HCT116 (cell line): ENCODE measurements at regions not wholly inside any gene's neighbourhood (a gene's known extent, or its start where the extent isn't known, plus 50 kb on each side); places are given as distances from the start of the nearest gene placed in this dataset.
"Not testable (repeated sequence)": the region's sequence is repeated elsewhere in the genome, so short reads cannot be mapped to it uniquely, and the experiment has no call there.

Source experiments
- ATAC-seq: fragments of 200-7000 bp; cut with Tn5 transposase; 2 replicates; pipeline ENCODE4 v1.9.1; 2020; ENCODE audit warnings: mild to moderate bottlenecking, moderate library complexity
- BruUV-seq: library from RNA; stranded (reverse); fragments of 400-500 nt; replicated peaks from 2 replicates; lab custom pipeline; 2021; lab: Mats Ljungman, UMichigan
- CTCF ChIA-PET: fragments of 300-600 bp; sonication (Branson Sonifier 250); formaldehyde crosslinking; loops from one replicate; lab custom pipeline; 2021; ENCODE audit warnings: antibody characterized with exemption; lab: Charles Lee
- POLR2A ChIA-PET: fragments of 300-600, 350-600 bp; sonication (Branson Sonifier 250); formaldehyde crosslinking; loops from one replicate; lab custom pipeline; 2021; ENCODE audit warnings: antibody characterized with exemption; lab: Charles Lee
- RAD21 ChIA-PET, 2 experiments: fragments of 300-600 bp; sonication (Branson Sonifier 250); formaldehyde crosslinking; loops; one replicate each; lab custom pipeline; 2023; ENCODE audit warnings: low total read pairs in 2 of 2; ENCODE audit not compliant: uncharacterized antibody in 2 of 2, unreplicated experiment in 2 of 2, low non-redundant PET in 1 of 2; lab: Charles Lee
- DNase-seq: peaks from one replicate; pipeline ENCODE4 v3.0.0-alpha.2; 2010; ENCODE audit warnings: low read depth, low spot score
- H2AFZ ChIP-seq: fragments of 200-600 bp; shearing (Covaris generic), sonication (generic); 2 replicates; pipeline ENCODE4 v1.6.1; 2017; ENCODE audit warnings: low read depth, mixed run types, mixed read lengths, antibody characterized with exemption, low read length; ENCODE audit not compliant: poor library complexity, severe bottlenecking
- H3K27ac ChIP-seq: 2 replicates; pipeline ENCODE4 v1.5.1; 2012; ENCODE audit warnings: low read depth, low read length
- H3K27me3 ChIP-seq: fragments of 200-600 bp; sonication (generic); 2 replicates; pipeline ENCODE4 v1.6.1; 2016; ENCODE audit warnings: mixed run types, low read length, mixed read lengths; ENCODE audit not compliant: insufficient read depth
- H3K36me3 ChIP-seq, 2 experiments: fragments of 200-500 bp in 1 of 2; fragments of 200-600 bp in 1 of 2; sonication (Bioruptor generic) in 1 of 2; sonication (generic) in 1 of 2; 2 replicates each; pipeline versions ENCODE4 v1.5.1 to v1.6.1; 2014 to 2016; ENCODE audit warnings: low read length in 2 of 2, inconsistent platforms in 1 of 2, mixed read lengths in 1 of 2, mixed run types in 1 of 2; ENCODE audit not compliant: insufficient read depth in 2 of 2, control insufficient read depth in 1 of 2
- H3K4me1 ChIP-seq, 2 experiments: fragments of 200-600 bp in 1 of 2; sonication (generic) in 1 of 2; 2 replicates each; pipeline versions ENCODE4 v1.5.1 to v1.6.1; 2012 to 2017; ENCODE audit warnings: low read length in 2 of 2, inconsistent platforms in 1 of 2, mild to moderate bottlenecking in 1 of 2, mixed read lengths in 1 of 2, mixed run types in 1 of 2, moderate library complexity in 1 of 2; ENCODE audit not compliant: insufficient read depth in 2 of 2, control insufficient read depth in 1 of 2
- H3K4me2 ChIP-seq: fragments of 200-600 bp; sonication (generic); 2 replicates; pipeline ENCODE4 v1.6.1; 2017; ENCODE audit warnings: mixed run types, low read length, mixed read lengths
- H3K4me3 ChIP-seq, 2 experiments: fragments of 200-600 bp in 1 of 2; sonication (generic) in 1 of 2; replicated peaks in 1 of 2; 2 replicates each; pipeline ENCODE4 v1.5.1; 2011 to 2016; ENCODE audit warnings: low read length in 2 of 2, control low read depth in 1 of 2, low read depth in 1 of 2, mild to moderate bottlenecking in 1 of 2, mixed read lengths in 1 of 2, mixed run types in 1 of 2
- H3K79me2 ChIP-seq: fragments of 200-600 bp; sonication (generic); 2 replicates; pipeline ENCODE4 v1.6.1; 2017; ENCODE audit warnings: mild to moderate bottlenecking, mixed run types, low read length, moderate library complexity, mixed read lengths; ENCODE audit not compliant: insufficient read depth
- H3K9ac ChIP-seq: fragments of 200-600 bp; sonication (generic); 2 replicates; pipeline ENCODE4 v1.6.1; 2016; ENCODE audit warnings: low read length, mixed read lengths
- H3K9me2 ChIP-seq: fragments of 200-600 bp; sonication (generic), shearing (Covaris generic); 2 replicates; pipeline ENCODE4 v1.6.1; 2017; ENCODE audit warnings: mixed run types, mild to moderate bottlenecking, moderate library complexity; ENCODE audit not compliant: insufficient read depth
- H3K9me3 ChIP-seq, 2 experiments: fragments of 200-500 bp in 1 of 2; fragments of 200-600 bp in 1 of 2; sonication (Bioruptor generic) in 1 of 2; sonication (generic) in 1 of 2; 2 replicates each; pipeline ENCODE4 v1.6.1; 2014 to 2017; ENCODE audit warnings: low read length in 2 of 2, mixed read lengths in 2 of 2, inconsistent platforms in 1 of 2, low read depth in 1 of 2, mild to moderate bottlenecking in 1 of 2, mixed run types in 1 of 2, moderate library complexity in 1 of 2; ENCODE audit not compliant: control insufficient read depth in 1 of 2, insufficient read depth in 1 of 2
- H4K20me1 ChIP-seq: fragments of 200-600 bp; sonication (generic), shearing (Covaris generic); 2 replicates; pipeline ENCODE4 v1.6.1; 2017; ENCODE audit warnings: mixed run types, mild to moderate bottlenecking, moderate library complexity; ENCODE audit not compliant: insufficient read depth
- ATF3 ChIP-seq: IDR thresholded peaks from 2 replicates; pipeline ENCODE4 v1.6.1; 2012
- CEBPB ChIP-seq: IDR thresholded peaks from 2 replicates; pipeline ENCODE4 v1.6.1; 2012; ENCODE audit warnings: low read depth
- EGR1 ChIP-seq: IDR thresholded peaks from 2 replicates; pipeline ENCODE4 v1.6.1; 2012; ENCODE audit warnings: low read depth
- ELF1 ChIP-seq: IDR thresholded peaks from 2 replicates; pipeline ENCODE4 v1.6.1; 2012; ENCODE audit warnings: low read depth, borderline replicate concordance
- EZH2 ChIP-seq: fragments of 200-600 bp; sonication (generic); IDR thresholded peaks from 2 replicates; pipeline ENCODE4 v1.6.1; 2017; ENCODE audit warnings: antibody characterized with exemption, mixed run types
- EZH2phosphoT487 ChIP-seq: fragments of 200-600 bp; IDR thresholded peaks from 2 replicates; pipeline ENCODE4 v1.6.1; 2018; ENCODE audit warnings: antibody characterized with exemption, borderline replicate concordance
- FOSL1 ChIP-seq: IDR thresholded peaks from 2 replicates; pipeline ENCODE4 v1.6.1; 2012; ENCODE audit warnings: low read depth
- JUND ChIP-seq: IDR thresholded peaks from 2 replicates; pipeline ENCODE4 v1.6.1; 2012
- MAX ChIP-seq: IDR thresholded peaks from 2 replicates; pipeline ENCODE4 v1.6.1; 2012
- POLR2AphosphoS5 ChIP-seq: IDR thresholded peaks from 2 replicates; pipeline ENCODE4 v1.6.1; 2011; ENCODE audit warnings: mild to moderate bottlenecking, low read depth, low read length, moderate library complexity
- RAD21 ChIP-seq: IDR thresholded peaks from 2 replicates; pipeline ENCODE4 v1.6.1; 2012; ENCODE audit warnings: low read depth, mild to moderate bottlenecking
- REST ChIP-seq: IDR thresholded peaks from 2 replicates; pipeline ENCODE4 v1.6.1; 2012; ENCODE audit warnings: low read depth
- SIN3A ChIP-seq: IDR thresholded peaks from 2 replicates; pipeline ENCODE4 v1.6.1; 2012; ENCODE audit warnings: low read depth
- SP1 ChIP-seq: IDR thresholded peaks from 2 replicates; pipeline ENCODE4 v1.6.1; 2012; ENCODE audit warnings: low read depth
- SRF ChIP-seq: IDR thresholded peaks from 2 replicates; pipeline ENCODE4 v1.6.1; 2012; ENCODE audit warnings: low read depth
- YY1 ChIP-seq: IDR thresholded peaks from 2 replicates; pipeline ENCODE4 v1.6.1; 2011; ENCODE audit warnings: low read length, low read depth, moderate library complexity, mild to moderate bottlenecking; ENCODE audit not compliant: insufficient replicate concordance; ENCODE audit errors: extremely low read depth
- ZBTB33 ChIP-seq: IDR thresholded peaks from 2 replicates; pipeline ENCODE4 v1.6.1; 2011; ENCODE audit warnings: mild to moderate bottlenecking, low read length, moderate library complexity; ENCODE audit not compliant: insufficient replicate concordance; ENCODE audit errors: extremely low read depth
- ZFX ChIP-seq: fragments of 450-650 bp; IDR thresholded peaks from 2 replicates; pipeline ENCODE4 v1.6.1; 2017
- intact Hi-C: fragments of 100-400 bp; cut with micrococcal nuclease; formaldehyde crosslinking; loops from 2 replicates; pipeline ENCODE4 v1.10.0; 2022

- H3K27me3 ChIP-seq, H3K79me2 ChIP-seq, CTCF ChIA-PET, H3K9me2 ChIP-seq, intact Hi-C loops, H3K9ac ChIP-seq, ATAC-seq, H3K4me1 ChIP-seq, DNase-seq, H3K27ac ChIP-seq, H3K4me2 ChIP-seq, H2AFZ ChIP-seq, H3K4me3 ChIP-seq, H3K36me3 ChIP-seq, RAD21 ChIA-PET, POLR2A ChIA-PET, H4K20me1 ChIP-seq, BruUV-seq: not testable (repeated sequence)
- peaks cover 22 to 30% of the 10 kb centered on the region in 2 experiments; a peak in 2 of 4 replicates for H3K9me3 ChIP-seq
Observed at GRCh38 chr21:25155020-25155419, 452.3 kb downstream of the MRPL39 start.

- Histone ChIP-seq H3K9ac (no peak overlapping the region), H3K9me2 (no peaks in the 10 kb centered on the region), H2AFZ (no peak overlapping the region), H3K27me3 (no peaks in the 10 kb centered on the region), H3K4me1 (no peaks in the 10 kb centered on the region), H3K4me2 (no peak overlapping the region), H3K79me2 (no peaks in the 10 kb centered on the region), H3K9me3 (peaks cover 23 to 29% of the 10 kb centered on the region in 2 experiments; a peak in 2 of 4 replicates), H3K27ac (no peak overlapping the region), H3K4me3 (no peak overlapping the region), H4K20me1 (no peaks in the 10 kb centered on the region), H3K36me3 (no peaks in the 10 kb centered on the region)
- intact Hi-C loops, result no loop called here
- DNase-seq (no peak), ATAC-seq (no peak)
- CTCF ChIA-PET, result no interaction called here
- no TSS peak for BruUV-seq
- POLR2A ChIA-PET, result no interaction called here
- RAD21 ChIA-PET, result no interaction called here
- no peak for TF ChIP-seq MAX
- TF ChIP-seq EGR1, result no peak
- TF ChIP-seq RAD21, result no peak
- TF ChIP-seq ATF3, result no peak
- TF ChIP-seq SRF, result no peak
- no peak for TF ChIP-seq FOSL1
- no peak for TF ChIP-seq EZH2phosphoT487
- TF ChIP-seq ZFX, result no peak
- TF ChIP-seq SP1, result no peak
- TF ChIP-seq JUND, result no peak
- TF ChIP-seq SIN3A, result no peak
- no peak for TF ChIP-seq EZH2
- TF ChIP-seq YY1, result no peak
- no peak for TF ChIP-seq ELF1
- no peak for TF ChIP-seq POLR2AphosphoS5
- no peak for TF ChIP-seq ZBTB33
- TF ChIP-seq REST, result no peak
- TF ChIP-seq CEBPB, result no peak
Observed at GRCh38 chr21:25149022-25149421, 458.3 kb downstream of the MRPL39 start.
